Fibroblast of pulmonary artery (primary cell): ENCODE measurements at regions not wholly inside any gene's neighbourhood (a gene's known extent, or its start where the extent isn't known, plus 50 kb on each side); places are given as distances from the start of the nearest gene placed in this dataset.
"Not testable (repeated sequence)": the region's sequence is repeated elsewhere in the genome, so short reads cannot be mapped to it uniquely, and the experiment has no call there.

Experiments used
- DNase-seq: peaks from one replicate; pipeline ENCODE4 v3.0.0-alpha.2; 2010; ENCODE audit warnings: low read depth
- H3K4me3 ChIP-seq: replicated peaks from 2 replicates; pipeline ENCODE4 v1.5.1; 2011; ENCODE audit warnings: low read depth, mild to moderate bottlenecking, control low read depth, low read length, moderate library complexity
- TF ChIP-seq, protein P1 (sequence below): IDR thresholded peaks from 2 replicates; pipeline ENCODE4 v1.5.1; 2011; ENCODE audit warnings: mild to moderate bottlenecking, control low read depth, low read length, inconsistent platforms; ENCODE audit errors: missing control alignments

DNA sequence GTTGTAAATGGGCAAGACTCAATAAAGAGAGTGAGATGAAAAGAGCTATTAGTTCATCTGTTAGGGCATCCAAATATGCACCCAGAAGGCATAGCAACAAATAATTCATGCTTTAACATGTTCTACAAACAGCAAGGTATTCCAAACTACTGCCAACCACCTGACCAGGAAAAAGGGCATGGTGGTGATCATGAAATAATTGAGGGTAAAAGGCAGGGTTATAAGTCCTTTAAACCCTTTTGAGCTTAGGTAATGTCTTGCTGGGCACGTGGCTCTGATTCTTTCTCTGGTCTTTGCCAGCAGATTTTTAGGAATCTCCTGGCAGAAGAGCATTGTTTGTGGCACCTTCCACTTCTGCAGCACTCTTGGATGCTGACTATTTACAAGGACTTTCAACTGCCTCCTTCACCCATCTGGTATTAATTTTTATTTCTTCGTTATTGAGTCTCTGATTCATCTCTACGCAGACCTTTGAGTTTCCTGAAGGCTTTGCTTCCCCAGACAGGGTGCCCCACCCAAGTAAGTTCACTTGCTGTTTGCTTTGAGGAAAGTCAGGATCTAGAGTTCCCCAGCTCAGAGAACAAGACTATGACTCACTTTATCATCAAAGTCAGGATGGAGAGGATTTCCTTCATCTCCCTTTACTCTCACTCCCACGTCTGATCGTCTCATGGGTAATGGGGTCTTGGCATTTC, 83.4 kb upstream of the NEDD9 start:
- no peak overlapping the region for H3K4me3 ChIP-seq
- TF ChIP-seq, protein P1, sequence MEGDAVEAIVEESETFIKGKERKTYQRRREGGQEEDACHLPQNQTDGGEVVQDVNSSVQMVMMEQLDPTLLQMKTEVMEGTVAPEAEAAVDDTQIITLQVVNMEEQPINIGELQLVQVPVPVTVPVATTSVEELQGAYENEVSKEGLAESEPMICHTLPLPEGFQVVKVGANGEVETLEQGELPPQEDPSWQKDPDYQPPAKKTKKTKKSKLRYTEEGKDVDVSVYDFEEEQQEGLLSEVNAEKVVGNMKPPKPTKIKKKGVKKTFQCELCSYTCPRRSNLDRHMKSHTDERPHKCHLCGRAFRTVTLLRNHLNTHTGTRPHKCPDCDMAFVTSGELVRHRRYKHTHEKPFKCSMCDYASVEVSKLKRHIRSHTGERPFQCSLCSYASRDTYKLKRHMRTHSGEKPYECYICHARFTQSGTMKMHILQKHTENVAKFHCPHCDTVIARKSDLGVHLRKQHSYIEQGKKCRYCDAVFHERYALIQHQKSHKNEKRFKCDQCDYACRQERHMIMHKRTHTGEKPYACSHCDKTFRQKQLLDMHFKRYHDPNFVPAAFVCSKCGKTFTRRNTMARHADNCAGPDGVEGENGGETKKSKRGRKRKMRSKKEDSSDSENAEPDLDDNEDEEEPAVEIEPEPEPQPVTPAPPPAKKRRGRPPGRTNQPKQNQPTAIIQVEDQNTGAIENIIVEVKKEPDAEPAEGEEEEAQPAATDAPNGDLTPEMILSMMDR, result no peak
- DNase-seq, result peak; percentile 86

DNA sequence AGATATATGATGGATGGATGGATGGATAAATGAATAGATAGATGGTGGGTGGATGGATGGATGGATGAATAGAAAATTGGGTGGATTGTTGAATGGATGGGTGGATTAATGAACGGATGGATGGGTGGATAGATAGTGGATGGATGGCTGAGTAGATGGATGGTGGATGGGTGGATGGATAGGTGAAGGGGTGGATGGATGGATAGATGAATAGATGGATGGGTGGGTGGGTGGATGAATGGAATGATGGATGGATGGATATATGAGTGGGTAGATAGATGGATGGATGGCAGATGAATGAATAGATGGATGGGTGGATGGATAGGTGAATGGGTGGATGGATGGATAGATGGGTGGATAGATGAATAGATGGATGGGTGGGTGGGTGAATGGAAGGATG, 80.7 kb upstream of the NEDD9 start:
- DNase-seq, result no peak
- TF ChIP-seq, protein P1, result no peak
- H3K4me3 ChIP-seq, result no peak overlapping the region

DNA sequence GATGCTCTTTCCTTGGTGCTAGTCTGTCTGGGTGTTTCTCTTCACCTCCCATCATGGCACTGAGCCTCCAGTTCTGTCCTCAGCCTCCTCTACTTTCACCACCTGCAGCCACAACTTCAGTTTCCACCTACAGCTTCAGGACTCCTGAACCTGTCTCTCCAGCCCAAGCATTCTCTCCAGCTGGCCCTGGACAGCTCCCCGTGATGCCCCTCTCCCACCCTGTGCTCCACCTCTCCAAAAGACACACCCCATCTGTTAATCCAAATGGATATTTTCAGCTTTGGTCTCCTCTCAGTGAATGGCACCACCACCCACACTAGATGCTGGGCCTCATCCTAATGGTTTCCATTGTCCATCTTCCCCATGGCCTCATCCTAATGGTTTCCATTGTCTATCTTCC, 79.5 kb upstream of the NEDD9 start:
- TF ChIP-seq, protein P1, result no peak
- H3K4me3 ChIP-seq, result no peak overlapping the region
- DNase-seq, result no peak

DNA sequence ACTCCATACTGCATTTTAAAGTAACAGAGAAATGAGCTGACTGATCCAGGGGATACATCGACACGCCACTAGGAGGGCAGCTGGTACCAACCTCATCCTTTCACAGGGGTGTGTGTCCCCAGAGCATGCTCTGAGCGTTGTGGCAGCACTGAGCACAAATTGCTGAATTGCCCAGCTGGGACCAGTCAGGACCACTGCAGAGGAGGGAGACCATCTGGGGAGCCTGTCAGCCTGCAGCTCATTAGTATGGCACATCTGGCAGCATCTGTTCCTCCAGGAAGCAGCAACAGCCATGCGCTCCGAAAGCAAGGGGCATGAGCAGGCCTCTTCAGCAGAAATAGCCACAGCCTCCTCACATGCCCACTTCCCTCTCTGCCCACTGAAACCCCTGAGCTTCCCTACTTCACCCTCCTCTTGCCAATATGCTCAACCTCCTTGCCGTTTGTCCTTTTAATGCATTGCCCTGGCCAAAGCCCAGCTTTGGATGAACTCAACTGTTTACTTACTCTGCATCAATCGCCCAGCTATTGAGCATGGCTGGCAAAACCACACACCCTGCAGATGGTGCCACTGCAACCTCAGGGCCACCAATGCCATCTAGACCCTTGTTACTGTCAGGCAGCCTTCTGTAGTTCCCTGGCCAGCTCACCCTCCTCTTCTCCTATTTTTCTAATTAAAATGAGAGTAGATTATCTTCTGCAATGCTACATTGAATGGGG, 77.6 kb upstream of the NEDD9 start:
- DNase-seq, result no peak
- TF ChIP-seq, protein P1, result no peak
- no peak overlapping the region for H3K4me3 ChIP-seq

DNA sequence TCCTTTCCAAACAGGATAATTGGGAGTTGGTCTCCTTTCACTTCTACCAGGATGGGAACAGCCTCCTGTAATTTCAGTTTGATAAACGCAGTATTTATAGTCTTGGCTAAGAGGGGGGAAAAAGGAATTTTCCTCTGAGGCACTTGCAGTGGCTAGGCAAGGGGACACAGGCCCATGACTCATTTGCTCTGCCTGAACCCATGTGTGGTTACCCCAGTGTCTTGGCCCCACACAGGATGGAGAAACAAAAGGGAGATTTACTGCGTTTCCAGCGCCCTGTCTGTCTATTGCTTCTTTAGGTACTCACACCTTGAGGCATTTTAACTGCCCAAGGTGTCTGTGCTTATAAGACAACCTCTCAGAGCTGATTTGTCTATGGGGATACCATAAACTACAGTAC, 74.8 kb upstream of the NEDD9 start:
- TF ChIP-seq, protein P1, result no peak
- H3K4me3 ChIP-seq, result no peak overlapping the region
- DNase-seq, result no peak

DNA sequence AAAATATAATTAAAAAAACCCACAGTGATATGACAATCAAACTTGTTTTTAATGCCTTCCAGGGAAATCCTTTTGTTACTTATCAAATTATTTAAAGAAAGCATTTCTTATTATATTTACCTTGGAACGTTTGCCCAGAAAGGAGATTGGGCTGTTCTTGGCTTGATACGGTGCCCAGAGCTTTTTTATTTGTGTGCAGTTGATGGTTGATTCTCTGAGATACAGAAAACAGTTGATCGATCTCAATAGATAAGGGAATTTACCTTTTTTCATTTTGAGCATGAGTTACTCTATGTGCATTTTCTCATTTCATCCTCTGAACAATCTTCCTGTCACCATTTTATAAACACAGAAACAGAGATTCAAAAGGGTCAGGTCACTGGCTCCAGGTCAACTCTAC, 72.5 kb upstream of the NEDD9 start:
- TF ChIP-seq, protein P1, result no peak
- H3K4me3 ChIP-seq, result no peak overlapping the region
- no peak for DNase-seq

DNA sequence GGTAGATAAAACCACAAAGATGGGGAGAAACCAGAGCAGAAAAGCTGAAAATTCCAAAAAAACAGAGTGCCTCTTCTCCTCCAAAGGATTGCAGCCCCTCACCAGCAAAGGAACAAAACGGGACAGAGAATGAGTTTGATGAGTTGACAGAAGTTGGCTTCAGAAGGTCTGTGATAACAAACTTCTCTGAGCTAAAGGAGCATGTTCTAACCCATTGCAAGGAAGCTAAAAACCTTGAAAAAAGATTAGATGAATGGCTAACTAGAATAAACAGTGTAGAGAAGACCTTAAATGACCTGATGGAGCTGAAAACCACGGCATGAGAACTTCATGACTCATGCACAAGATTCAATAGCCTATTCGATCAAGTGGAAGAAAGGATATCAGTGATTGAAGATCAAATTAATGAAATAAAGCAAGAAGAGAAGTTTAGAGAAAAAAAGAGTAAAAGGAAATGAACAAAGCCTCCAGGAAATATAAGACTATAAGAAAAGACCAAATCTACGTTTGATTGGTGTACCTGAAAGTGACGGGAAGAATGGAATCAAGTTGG, 67.5 kb upstream of the NEDD9 start:
- not testable (repeated sequence) for DNase-seq, H3K4me3 ChIP-seq

DNA sequence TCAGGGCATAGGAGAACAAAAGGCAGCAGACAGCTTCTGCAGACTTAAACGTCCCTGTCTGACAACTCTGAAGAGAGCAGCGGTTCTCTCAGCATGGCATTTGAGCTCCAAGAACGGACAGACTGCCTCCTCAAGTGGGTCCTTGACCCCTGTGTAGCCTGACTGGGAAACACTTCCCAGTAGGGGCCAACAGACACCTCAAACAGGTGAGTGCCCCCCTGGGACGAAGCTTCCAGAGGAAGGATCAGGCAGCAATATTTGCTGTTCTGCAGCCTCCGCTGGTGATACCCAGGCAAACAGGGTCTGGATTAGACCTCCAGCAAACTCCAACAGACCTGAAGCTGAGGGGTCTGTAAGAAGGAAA, 66.9 kb upstream of the NEDD9 start:
- not testable (repeated sequence) for DNase-seq, H3K4me3 ChIP-seq
